ENCODE measurements at regions not wholly inside any gene's neighbourhood (a gene's known extent, or its start where the extent isn't known, plus 50 kb on each side); places are given as distances from the start of the nearest gene placed in this dataset.

DNA sequence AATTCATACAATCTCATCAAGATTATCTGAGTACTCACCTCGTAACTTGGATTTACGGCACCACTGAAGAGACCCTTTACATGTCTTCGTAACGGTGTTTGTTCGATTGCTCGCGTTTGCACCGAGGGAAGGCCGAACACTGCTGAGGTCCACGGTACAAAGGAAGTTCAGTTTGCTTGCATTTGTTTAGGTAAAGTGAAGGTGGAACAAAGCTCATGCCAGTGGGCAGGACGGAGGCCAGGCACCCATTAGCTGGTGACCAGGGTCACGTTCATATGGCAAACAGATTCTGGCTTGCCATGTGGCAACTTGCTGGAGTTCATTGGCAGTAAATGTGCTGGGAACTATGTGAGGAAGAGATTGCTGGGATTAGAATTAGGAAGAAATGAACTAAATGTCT lies 164.8 kb downstream of the MACROH2A1 start:
- TF ChIP-seq POLR2AphosphoS5 (IDR thresholded peaks at IDR 0.05; ENCODE audit: borderline replicate concordance, low read depth, low read length) (no peak), EZH2 (IDR thresholded peaks at IDR 0.05) (no peak), FOXP2 (optimal IDR thresholded peaks at IDR 0.05; ENCODE audit: control extremely low read depth, extremely low read length, insufficient read depth) (no peak)

Data from SK-N-MC (cell line).